ENCODE measurements at regions not wholly inside any gene's neighbourhood (a gene's known extent, or its start where the extent isn't known, plus 50 kb on each side); places are given as distances from the start of the nearest gene placed in this dataset.

GRCh38 chrY:13068696-13069095, 164.0 kb downstream of the DDX3Y start:
- WGBS = 92% methylated on average over 3 of the region's 3 CpGs
- H3K36me3 ChIP-seq (ENCODE audit: insufficient read depth, low read length) = 0 out of 2 replicates have a peak, but pooled peaks cover 2% of the 10 kb centered on the region
- H3K4me1 ChIP-seq (ENCODE audit: insufficient read depth, low read length) = no peaks in the 10 kb centered on the region
- H3K9ac ChIP-seq (ENCODE audit: low read depth, low read length) = no peak overlapping the region
- no peak overlapping the region for H3K4me3 ChIP-seq (ENCODE audit: low read length)
- H3K27me3 ChIP-seq (ENCODE audit: insufficient read depth, low read length) = no peaks in the 10 kb centered on the region
- no peak overlapping the region for H3K27ac ChIP-seq (ENCODE audit: low read depth, low read length)
- peaks cover 17% of the 10 kb centered on the region for H3K9me3 ChIP-seq (ENCODE audit: insufficient read depth, low read depth, low read length)

GRCh38 chrY:13069111-13069510, 164.4 kb downstream of the DDX3Y start:
- Histone ChIP-seq H3K36me3 (ENCODE audit: insufficient read depth, low read length) (0 out of 2 replicates have a peak, but pooled peaks cover 2% of the 10 kb centered on the region), H3K9ac (ENCODE audit: low read depth, low read length) (no peak overlapping the region), H3K27ac (ENCODE audit: low read depth, low read length) (no peak overlapping the region), H3K4me3 (ENCODE audit: low read length) (no peak overlapping the region), H3K4me1 (ENCODE audit: insufficient read depth, low read length) (no peaks in the 10 kb centered on the region), H3K27me3 (ENCODE audit: insufficient read depth, low read length) (no peaks in the 10 kb centered on the region), H3K9me3 (ENCODE audit: insufficient read depth, low read depth, low read length) (peaks cover 17% of the 10 kb centered on the region)

GRCh38 chrY:13082748-13083147, 178.1 kb downstream of the DDX3Y start:
- Histone ChIP-seq H3K9ac (ENCODE audit: low read depth, low read length) (no peak overlapping the region), H3K36me3 (ENCODE audit: insufficient read depth, low read length) (no peaks in the 10 kb centered on the region), H3K4me1 (ENCODE audit: insufficient read depth, low read length) (no peaks in the 10 kb centered on the region), H3K9me3 (ENCODE audit: insufficient read depth, low read depth, low read length) (0 out of 2 replicates have a peak, but pooled peaks cover 3% of the 10 kb centered on the region), H3K4me3 (ENCODE audit: low read length) (no peak overlapping the region), H3K27me3 (ENCODE audit: insufficient read depth, low read length) (no peaks in the 10 kb centered on the region), H3K27ac (ENCODE audit: low read depth, low read length) (no peak overlapping the region)

GRCh38 chrY:13091575-13091974, 186.9 kb downstream of the DDX3Y start:
- 76% methylated on average over 5 of the region's 5 CpGs for WGBS
- no peak overlapping the region for H3K9ac ChIP-seq (ENCODE audit: low read depth, low read length)
- H3K4me1 ChIP-seq (ENCODE audit: insufficient read depth, low read length) = peaks cover 24% of the 10 kb centered on the region
- peaks cover 17% of the 10 kb centered on the region for H3K9me3 ChIP-seq (ENCODE audit: insufficient read depth, low read depth, low read length)
- H3K4me3 ChIP-seq (ENCODE audit: low read length) = no peak overlapping the region
- no peak overlapping the region for H3K27ac ChIP-seq (ENCODE audit: low read depth, low read length)
- H3K36me3 ChIP-seq (ENCODE audit: insufficient read depth, low read length) = no peaks in the 10 kb centered on the region
- no peaks in the 10 kb centered on the region for H3K27me3 ChIP-seq (ENCODE audit: insufficient read depth, low read length)

- H3K36me3 ChIP-seq (ENCODE audit: insufficient read depth, low read length) = no peaks in the 10 kb centered on the region
- peaks cover 14% of the 10 kb centered on the region for H3K9me3 ChIP-seq (ENCODE audit: insufficient read depth, low read depth, low read length)
- peaks cover 24% of the 10 kb centered on the region for H3K4me1 ChIP-seq (ENCODE audit: insufficient read depth, low read length)
- WGBS = 54% methylated on average over 1 of the region's 2 CpGs
- H3K27me3 ChIP-seq (ENCODE audit: insufficient read depth, low read length) = no peaks in the 10 kb centered on the region
- peak overlapping the region; percentile 59 for H3K9ac ChIP-seq (ENCODE audit: low read depth, low read length)
- peak overlapping the region; percentile 93 for H3K27ac ChIP-seq (ENCODE audit: low read depth, low read length)
- H3K4me3 ChIP-seq (ENCODE audit: low read length) = no peak overlapping the region
Observed at GRCh38 chrY:13092986-13093385, 188.3 kb downstream of the DDX3Y start.

GRCh38 chrY:13093461-13093860, 188.8 kb downstream of the DDX3Y start:
- WGBS = 5% methylated on average over 3 of the region's 3 CpGs

GRCh38 chrY:13094411-13094810, 189.7 kb downstream of the DDX3Y start:
- 85% methylated on average over 1 of the region's 1 CpG for WGBS
- Histone ChIP-seq H3K9me3 (ENCODE audit: insufficient read depth, low read depth, low read length) (peaks cover 8% of the 10 kb centered on the region), H3K36me3 (ENCODE audit: insufficient read depth, low read length) (no peaks in the 10 kb centered on the region), H3K27me3 (ENCODE audit: insufficient read depth, low read length) (no peaks in the 10 kb centered on the region), H3K27ac (ENCODE audit: low read depth, low read length) (peak overlapping the region; percentile 96; the same call in 1 of the 2 replicates), H3K4me1 (ENCODE audit: insufficient read depth, low read length) (peaks cover 24% of the 10 kb centered on the region), H3K9ac (ENCODE audit: low read depth, low read length) (no peak overlapping the region), H3K4me3 (ENCODE audit: low read length) (no peak overlapping the region)

More at GRCh38 chrY:13093461-13093860, 188.8 kb downstream of the DDX3Y start:
- Histone ChIP-seq H3K27ac (ENCODE audit: low read depth, low read length) (peak overlapping the region; percentile 96), H3K9me3 (ENCODE audit: insufficient read depth, low read depth, low read length) (peaks cover 14% of the 10 kb centered on the region), H3K4me1 (ENCODE audit: insufficient read depth, low read length) (peaks cover 24% of the 10 kb centered on the region), H3K9ac (ENCODE audit: low read depth, low read length) (peak overlapping the region; percentile 62), H3K27me3 (ENCODE audit: insufficient read depth, low read length) (no peaks in the 10 kb centered on the region), H3K4me3 (ENCODE audit: low read length) (no peak overlapping the region), H3K36me3 (ENCODE audit: insufficient read depth, low read length) (no peaks in the 10 kb centered on the region)

GRCh38 chrY:13094904-13095600, 190.4 kb downstream of the DDX3Y start:
- peak overlapping the region; percentile 96; the same call in 1 of the 2 replicates for H3K27ac ChIP-seq (ENCODE audit: low read depth, low read length)
- peaks cover 24% of the 10 kb centered on the region for H3K4me1 ChIP-seq (ENCODE audit: insufficient read depth, low read length)
- H3K9me3 ChIP-seq (ENCODE audit: insufficient read depth, low read depth, low read length) = peaks cover 2% of the 10 kb centered on the region; the same call in 1 of the 2 replicates
- H3K9ac ChIP-seq (ENCODE audit: low read depth, low read length) = no peak overlapping the region
- H3K27me3 ChIP-seq (ENCODE audit: insufficient read depth, low read length) = no peaks in the 10 kb centered on the region
- WGBS = 94% methylated on average over 1 of the region's 3 CpGs
- no peak overlapping the region for H3K4me3 ChIP-seq (ENCODE audit: low read length)
- no peaks in the 10 kb centered on the region for H3K36me3 ChIP-seq (ENCODE audit: insufficient read depth, low read length)

GRCh38 chrY:13126881-13127456, 222.3 kb downstream of the DDX3Y start:
- Histone ChIP-seq H3K36me3 (ENCODE audit: insufficient read depth, low read length) (no peaks in the 10 kb centered on the region), H3K4me3 (ENCODE audit: low read length) (no peak overlapping the region), H3K9ac (ENCODE audit: low read depth, low read length) (no peak overlapping the region), H3K9me3 (ENCODE audit: insufficient read depth, low read depth, low read length) (no peaks in the 10 kb centered on the region), H3K27me3 (ENCODE audit: insufficient read depth, low read length) (no peaks in the 10 kb centered on the region), H3K4me1 (ENCODE audit: insufficient read depth, low read length) (peaks cover 7% of the 10 kb centered on the region; the same call in 1 of the 2 replicates), H3K27ac (ENCODE audit: low read depth, low read length) (no peak overlapping the region)
- WGBS = 78% methylated on average over 5 of the region's 5 CpGs

GRCh38 chrY:13127476-13127875, 222.8 kb downstream of the DDX3Y start:
- Histone ChIP-seq H3K27me3 (ENCODE audit: insufficient read depth, low read length) (no peaks in the 10 kb centered on the region), H3K36me3 (ENCODE audit: insufficient read depth, low read length) (no peaks in the 10 kb centered on the region), H3K4me1 (ENCODE audit: insufficient read depth, low read length) (peaks cover 7% of the 10 kb centered on the region; the same call in 1 of the 2 replicates), H3K27ac (ENCODE audit: low read depth, low read length) (no peak overlapping the region), H3K9me3 (ENCODE audit: insufficient read depth, low read depth, low read length) (no peaks in the 10 kb centered on the region), H3K9ac (ENCODE audit: low read depth, low read length) (no peak overlapping the region), H3K4me3 (ENCODE audit: low read length) (no peak overlapping the region)

- H3K9ac ChIP-seq (ENCODE audit: low read depth, low read length) = no peak overlapping the region
- no peak overlapping the region for H3K27ac ChIP-seq (ENCODE audit: low read depth, low read length)
- H3K36me3 ChIP-seq (ENCODE audit: insufficient read depth, low read length) = no peaks in the 10 kb centered on the region
- no peak overlapping the region for H3K4me3 ChIP-seq (ENCODE audit: low read length)
- H3K27me3 ChIP-seq (ENCODE audit: insufficient read depth, low read length) = no peaks in the 10 kb centered on the region
- H3K9me3 ChIP-seq (ENCODE audit: insufficient read depth, low read depth, low read length) = no peaks in the 10 kb centered on the region
- no peaks in the 10 kb centered on the region for H3K4me1 ChIP-seq (ENCODE audit: insufficient read depth, low read length)
Observed at GRCh38 chrY:13149148-13149547, 244.5 kb downstream of the DDX3Y start.
